AG04449 (cell line): ENCODE measurements at regions not wholly inside any gene's neighbourhood (a gene's known extent, or its start where the extent isn't known, plus 50 kb on each side); places are given as distances from the start of the nearest gene placed in this dataset.

Source experiments
- CTCF ChIA-PET: fragments of 350-600 bp; formaldehyde crosslinking; extraction: SDS; loops from one replicate; lab custom pipeline; 2021; ENCODE audit warnings: antibody characterized with exemption; lab: Yijun Ruan, JAX
- POLR2A ChIA-PET: fragments of 400-600, 350-600 bp; formaldehyde crosslinking; extraction: SDS; loops from one replicate; lab custom pipeline; 2020; ENCODE audit warnings: antibody characterized with exemption, inconsistent platforms; lab: Yijun Ruan, JAX
- DNase-seq: peaks from one replicate; pipeline ENCODE4 v3.0.0-alpha.2; 2010; ENCODE audit warnings: low read depth, low spot score
- H3K4me3 ChIP-seq: 2 replicates; pipeline ENCODE4 v1.5.1; 2011; ENCODE audit warnings: low read depth, mild to moderate bottlenecking, control low read depth, low read length
- TF ChIP-seq, protein P1 (sequence below): IDR thresholded peaks from one replicate; pipeline ENCODE4 v1.5.1; 2011; ENCODE audit warnings: mild to moderate bottlenecking, moderate library complexity, low read length, control low read depth, inconsistent platforms; ENCODE audit not compliant: insufficient read depth; ENCODE audit errors: missing control alignments

- TF ChIP-seq, protein P1, sequence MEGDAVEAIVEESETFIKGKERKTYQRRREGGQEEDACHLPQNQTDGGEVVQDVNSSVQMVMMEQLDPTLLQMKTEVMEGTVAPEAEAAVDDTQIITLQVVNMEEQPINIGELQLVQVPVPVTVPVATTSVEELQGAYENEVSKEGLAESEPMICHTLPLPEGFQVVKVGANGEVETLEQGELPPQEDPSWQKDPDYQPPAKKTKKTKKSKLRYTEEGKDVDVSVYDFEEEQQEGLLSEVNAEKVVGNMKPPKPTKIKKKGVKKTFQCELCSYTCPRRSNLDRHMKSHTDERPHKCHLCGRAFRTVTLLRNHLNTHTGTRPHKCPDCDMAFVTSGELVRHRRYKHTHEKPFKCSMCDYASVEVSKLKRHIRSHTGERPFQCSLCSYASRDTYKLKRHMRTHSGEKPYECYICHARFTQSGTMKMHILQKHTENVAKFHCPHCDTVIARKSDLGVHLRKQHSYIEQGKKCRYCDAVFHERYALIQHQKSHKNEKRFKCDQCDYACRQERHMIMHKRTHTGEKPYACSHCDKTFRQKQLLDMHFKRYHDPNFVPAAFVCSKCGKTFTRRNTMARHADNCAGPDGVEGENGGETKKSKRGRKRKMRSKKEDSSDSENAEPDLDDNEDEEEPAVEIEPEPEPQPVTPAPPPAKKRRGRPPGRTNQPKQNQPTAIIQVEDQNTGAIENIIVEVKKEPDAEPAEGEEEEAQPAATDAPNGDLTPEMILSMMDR: no peak
- H3K4me3 ChIP-seq: peak overlapping the region; percentile 78
- CTCF ChIA-PET: interaction anchor here (0.7 to 4.0 kb wide), 14 partner anchors 110 to 364 kb away, joined by 3 to 28 read pairs (median 4); no protein-coding TSS in a partner anchor
- POLR2A ChIA-PET: interaction anchor here (0.5 to 10.9 kb wide), 27 partner anchors 11 to 356 kb away, joined by 3 to 170 read pairs (median 6); partner anchors contain the start of genes C9orf50, IER5L and NTMT1
- DNase-seq: no peak
These were observed 125.1 kb downstream of the C9orf50 start for GRCh38 chr9:129495620-129496472.

DNA sequence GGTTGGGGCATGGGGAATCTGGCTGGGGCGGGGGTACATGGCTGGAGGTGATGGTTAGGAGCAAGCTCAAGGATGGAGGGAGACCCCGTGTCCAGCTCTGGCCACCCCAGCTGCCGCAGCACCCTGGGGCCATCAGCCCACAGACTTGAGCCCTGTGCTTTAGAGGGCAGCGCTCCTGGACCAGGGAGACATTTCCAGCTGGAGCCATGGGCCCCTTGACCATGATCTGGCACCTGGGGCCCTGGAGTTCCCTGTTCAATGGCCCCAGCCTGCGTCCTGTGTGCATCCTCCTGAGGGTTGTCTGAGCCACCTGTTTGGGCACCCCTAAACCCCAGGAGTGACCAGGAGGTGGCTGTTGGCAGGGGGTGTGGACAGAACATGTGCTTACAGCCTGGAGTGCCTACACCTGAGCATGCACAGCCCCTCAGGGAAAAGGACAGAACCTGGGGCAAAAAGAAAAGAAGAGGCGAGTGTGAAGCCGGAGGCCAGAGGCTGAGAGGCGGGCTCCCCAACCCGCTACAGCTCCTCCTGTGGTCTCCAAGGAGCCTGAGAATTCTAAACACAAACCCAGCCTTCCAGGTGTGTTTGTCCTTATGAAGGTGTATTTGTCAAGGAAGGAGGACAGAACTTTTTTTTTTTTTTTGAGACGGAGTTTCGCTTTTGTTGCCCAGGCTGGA lies 126.7 kb downstream of the C9orf50 start:
- CTCF ChIA-PET: interaction anchor here (0.6 to 4.0 kb wide), 10 partner anchors 13 to 364 kb away, joined by 3 to 26 read pairs (median 5); no protein-coding TSS in a partner anchor
- H3K4me3 ChIP-seq: no peak overlapping the region
- no peak for DNase-seq
- TF ChIP-seq, protein P1: no peak
- POLR2A ChIA-PET: interaction anchor here (0.7 to 10.9 kb wide), 5 partner anchors 11 to 354 kb away, joined by 3 to 170 read pairs (median 11); partner anchors contain the start of gene IER5L

GRCh38 chr9:129493706-129494047 lies 127.2 kb downstream of the C9orf50 start:
- no peak for DNase-seq
- POLR2A ChIA-PET: interaction anchor here (1.0 to 10.9 kb wide), 4 partner anchors 10 to 319 kb away, joined by 4 to 170 read pairs (median 8); partner anchors contain the start of gene IER5L
- TF ChIP-seq, protein P1: no peak
- H3K4me3 ChIP-seq: no peak overlapping the region
- CTCF ChIA-PET: interaction anchor here (0.9 to 4.0 kb wide), 6 partner anchors 12 to 355 kb away, joined by 3 to 26 read pairs (median 8); no protein-coding TSS in a partner anchor

DNA sequence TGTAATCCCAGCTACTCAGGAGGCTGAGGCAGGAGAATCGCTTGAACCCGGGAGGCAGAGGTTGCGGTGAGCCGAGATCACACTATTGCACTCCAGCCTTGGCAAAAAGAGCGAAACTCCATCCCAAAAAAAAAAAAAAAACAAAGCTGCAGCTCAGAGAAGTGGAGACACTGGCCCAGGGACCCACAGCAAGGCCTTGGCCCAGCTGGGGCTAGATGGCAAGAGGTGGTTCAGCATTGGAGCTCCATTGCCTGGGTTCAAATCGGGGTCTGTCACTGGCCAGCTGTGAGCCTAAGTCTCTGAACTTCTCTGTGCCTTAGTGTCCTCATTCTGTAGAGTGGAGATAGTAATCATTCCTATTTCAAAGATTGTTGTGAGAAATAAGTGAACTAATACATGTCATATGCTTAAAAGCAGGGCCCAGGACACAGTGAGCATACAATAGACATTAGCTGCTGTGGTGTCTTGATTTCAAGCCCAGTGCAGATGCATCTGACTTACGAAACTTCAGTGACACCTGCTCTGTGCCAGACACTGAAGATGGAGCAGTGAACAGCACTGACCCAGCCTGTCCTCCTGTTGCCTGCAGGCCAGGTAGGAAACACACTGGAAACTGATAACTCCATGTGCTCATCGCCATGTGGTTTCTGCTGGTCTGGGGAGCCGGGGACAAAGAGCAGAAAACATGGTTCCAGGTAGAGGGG lies 127.7 kb downstream of the C9orf50 start:
- POLR2A ChIA-PET: interaction anchor here (1.0 to 10.9 kb wide), 5 partner anchors 10 to 318 kb away, joined by 3 to 170 read pairs (median 4); partner anchors contain the start of gene IER5L
- H3K4me3 ChIP-seq: no peak overlapping the region
- CTCF ChIA-PET: interaction anchor here (0.7 to 4.0 kb wide), 7 partner anchors 11 to 355 kb away, joined by 3 to 26 read pairs (median 4); no protein-coding TSS in a partner anchor
- no peak for DNase-seq
- TF ChIP-seq, protein P1: no peak

GRCh38 chr9:129491487-129491855 lies 129.4 kb downstream of the C9orf50 start:
- CTCF ChIA-PET: interaction anchor here (0.9 to 2.9 kb wide), 5 partner anchors 108 to 360 kb away, joined by 3 to 13 read pairs (median 3); no protein-coding TSS in a partner anchor

More at GRCh38 chr9:129491487-129491855, 129.4 kb downstream of the C9orf50 start:
- no peak for DNase-seq
- POLR2A ChIA-PET: interaction anchor here (0.7 kb wide), 1 partner anchor 352 kb away, joined by 4 read pairs; no protein-coding TSS in a partner anchor
- TF ChIP-seq, protein P1: no peak
- no peak overlapping the region for H3K4me3 ChIP-seq
